ENCODE measurements at regions not wholly inside any gene's neighbourhood (a gene's known extent, or its start where the extent isn't known, plus 50 kb on each side); places are given as distances from the start of the nearest gene placed in this dataset.

- no peaks in the 10 kb centered on the region for H3K9me3 ChIP-seq (ENCODE audit: control insufficient read depth, low read depth, low read length)
- Mint-ChIP-seq H3K27me3 (ENCODE audit: low read depth) (peaks cover 2% of the 10 kb centered on the region; the same call in 1 of the 2 replicates), H3K36me3 (ENCODE audit: insufficient read depth in 1 of 3, low read depth in 3 of 3) (peaks cover 0 to 5% (median 2%) of the 10 kb centered on the region in 3 experiments; a peak in 3 of 7 replicates), H3K4me1 (peaks cover 43 to 56% of the 10 kb centered on the region in 2 experiments), H3K27ac (no peak overlapping the region), H3K9me3 (peaks cover 6 to 7% of the 10 kb centered on the region in 2 experiments; a peak in 3 of 5 replicates), H3K4me3 (no peak overlapping the region)
- H3K4me1 ChIP-seq (ENCODE audit: insufficient read depth, low read length): peaks cover 7% of the 10 kb centered on the region; the same call in 1 of the 2 replicates
- H4K8ac ChIP-seq (replicated peaks; ENCODE audit: insufficient read length, low read depth, low read length): no peak overlapping the region
- H2BK5ac ChIP-seq (ENCODE audit: insufficient read length, low read length): no peak overlapping the region
- no peaks in the 10 kb centered on the region for H3K79me2 ChIP-seq (ENCODE audit: insufficient read depth, low read length)
- DNase-seq: no peak
- no peak overlapping the region for H2BK12ac ChIP-seq (ENCODE audit: insufficient read length, low read depth, low read length)
- TF ChIP-seq, protein P1, sequence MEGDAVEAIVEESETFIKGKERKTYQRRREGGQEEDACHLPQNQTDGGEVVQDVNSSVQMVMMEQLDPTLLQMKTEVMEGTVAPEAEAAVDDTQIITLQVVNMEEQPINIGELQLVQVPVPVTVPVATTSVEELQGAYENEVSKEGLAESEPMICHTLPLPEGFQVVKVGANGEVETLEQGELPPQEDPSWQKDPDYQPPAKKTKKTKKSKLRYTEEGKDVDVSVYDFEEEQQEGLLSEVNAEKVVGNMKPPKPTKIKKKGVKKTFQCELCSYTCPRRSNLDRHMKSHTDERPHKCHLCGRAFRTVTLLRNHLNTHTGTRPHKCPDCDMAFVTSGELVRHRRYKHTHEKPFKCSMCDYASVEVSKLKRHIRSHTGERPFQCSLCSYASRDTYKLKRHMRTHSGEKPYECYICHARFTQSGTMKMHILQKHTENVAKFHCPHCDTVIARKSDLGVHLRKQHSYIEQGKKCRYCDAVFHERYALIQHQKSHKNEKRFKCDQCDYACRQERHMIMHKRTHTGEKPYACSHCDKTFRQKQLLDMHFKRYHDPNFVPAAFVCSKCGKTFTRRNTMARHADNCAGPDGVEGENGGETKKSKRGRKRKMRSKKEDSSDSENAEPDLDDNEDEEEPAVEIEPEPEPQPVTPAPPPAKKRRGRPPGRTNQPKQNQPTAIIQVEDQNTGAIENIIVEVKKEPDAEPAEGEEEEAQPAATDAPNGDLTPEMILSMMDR (conservative IDR thresholded peaks at IDR 0.05): no peak
- no peak overlapping the region for H4K91ac ChIP-seq (ENCODE audit: insufficient read length, low read depth, low read length)
- H3K79me1 ChIP-seq (ENCODE audit: insufficient read depth, low read depth, low read length, poor library complexity, severe bottlenecking): no peaks in the 10 kb centered on the region
- no peak overlapping the region for H3K56ac ChIP-seq (ENCODE audit: insufficient read length, low read depth, low read length)
- H3K27ac ChIP-seq (ENCODE audit: insufficient read length, low read depth, low read length): no peak overlapping the region
- no peak overlapping the region for H2AFZ ChIP-seq (ENCODE audit: low read length)
- H3K4me2 ChIP-seq (ENCODE audit: insufficient read depth, insufficient read length, low read length): no peak overlapping the region
- no peak overlapping the region for H3K9ac ChIP-seq (ENCODE audit: extremely low read depth, insufficient read length, low read length)
- no peak overlapping the region for H3K23ac ChIP-seq (ENCODE audit: insufficient read length, low read depth, low read length)
- no peak overlapping the region for H2BK120ac ChIP-seq (ENCODE audit: low read depth, low read length, poor library complexity, severe bottlenecking)
- H4K5ac ChIP-seq (ENCODE audit: insufficient read length, low read depth, low read length): no peak overlapping the region
- H2BK20ac ChIP-seq (ENCODE audit: low read depth, low read length, poor library complexity, severe bottlenecking): no peak overlapping the region
- H3K23me2 ChIP-seq (ENCODE audit: insufficient read length, low read depth, low read length, poor library complexity, severe bottlenecking): no peaks in the 10 kb centered on the region
- H2AK5ac ChIP-seq (ENCODE audit: insufficient read length, low read length): no peak overlapping the region
- WGBS (ENCODE audit: extremely low coverage, insufficient read length, low lambda C conversion rate): no CpG with 5 or more reads among the region's 12 CpGs
- H3K14ac ChIP-seq (ENCODE audit: insufficient read depth, low read length): no peak overlapping the region; the same call in 1 of the 2 replicates
- H2BK15ac ChIP-seq (ENCODE audit: low read depth, low read length): no peak overlapping the region
- no peak overlapping the region for H3K4ac ChIP-seq (ENCODE audit: low read depth, low read length)
- no peak overlapping the region for H3K18ac ChIP-seq (ENCODE audit: insufficient read length, low read depth, low read length)
- no peaks in the 10 kb centered on the region for H4K20me1 ChIP-seq (ENCODE audit: control insufficient read depth, insufficient read depth, insufficient read length)
- no peak overlapping the region for H3T11ph ChIP-seq (ENCODE audit: low read length)
- H3K27me3 ChIP-seq (ENCODE audit: insufficient read depth, low read length): no peaks in the 10 kb centered on the region
Measured at GRCh38 chr15:70504988-70505387, 258.4 kb downstream of the UACA start.
